ENCODE measurements at regions not wholly inside any gene's neighbourhood (a gene's known extent, or its start where the extent isn't known, plus 50 kb on each side); places are given as distances from the start of the nearest gene placed in this dataset.

GRCh38 chr2:236666646-236667204 lies 97.1 kb downstream of the ACKR3 start:
- WGBS (ENCODE audit: low lambda C conversion rate, missing lambda C conversion rate) = 95% methylated on average over 14 of the region's 14 CpGs
- Histone ChIP-seq H3K27ac (no peak overlapping the region), H3K9me2 (replicated peaks; ENCODE audit: insufficient read depth) (no peaks in the 10 kb centered on the region), H3K36me3 (replicated peaks; ENCODE audit: insufficient read depth, low read depth) (no peaks in the 10 kb centered on the region), H3K9me3 (ENCODE audit: low read depth) (no peaks in the 10 kb centered on the region), H3K27me3 (no peaks in the 10 kb centered on the region), H4K20me1 (ENCODE audit: insufficient read depth, poor library complexity, severe bottlenecking) (no peaks in the 10 kb centered on the region), H3K79me2 (no peaks in the 10 kb centered on the region), H3K4me1 (ENCODE audit: insufficient read depth) (peaks cover 20% of the 10 kb centered on the region), H3K4me3 (no peak overlapping the region), H2AFZ (no peak overlapping the region), H3K4me2 (no peak overlapping the region)
- DNase-seq (ENCODE audit: low spot score) = no peak
- no peak for TF ChIP-seq EZH2 (IDR thresholded peaks at IDR 0.05; ENCODE audit: borderline replicate concordance)

GRCh38 chr2:236667526-236667925 lies 97.9 kb downstream of the ACKR3 start:
- TF ChIP-seq CTCF (IDR thresholded peaks at IDR 0.05; ENCODE audit: poor library complexity) (no peak), EZH2phosphoT487 (IDR thresholded peaks at IDR 0.05; ENCODE audit: low read depth, severe bottlenecking, unreplicated experiment) (no peak), EZH2 (IDR thresholded peaks at IDR 0.05; ENCODE audit: borderline replicate concordance) (no peak)
- no peak for DNase-seq (ENCODE audit: low spot score)
- Histone ChIP-seq H2AFZ (no peak overlapping the region), H3K9me2 (replicated peaks; ENCODE audit: insufficient read depth) (no peaks in the 10 kb centered on the region), H3K9me3 (ENCODE audit: low read depth) (no peaks in the 10 kb centered on the region), H3K79me2 (no peaks in the 10 kb centered on the region), H3K27ac (no peak overlapping the region), H3K27me3 (no peaks in the 10 kb centered on the region), H3K4me1 (ENCODE audit: insufficient read depth) (peaks cover 14% of the 10 kb centered on the region), H3K4me3 (no peak overlapping the region), H3K36me3 (replicated peaks; ENCODE audit: insufficient read depth, low read depth) (no peaks in the 10 kb centered on the region), H4K20me1 (ENCODE audit: insufficient read depth, poor library complexity, severe bottlenecking) (no peaks in the 10 kb centered on the region), H3K4me2 (no peak overlapping the region)
- WGBS (ENCODE audit: low lambda C conversion rate, missing lambda C conversion rate) = 96% methylated on average over 4 of the region's 4 CpGs

GRCh38 chr2:236668531-236668969 lies 98.9 kb downstream of the ACKR3 start:
- WGBS (ENCODE audit: low lambda C conversion rate, missing lambda C conversion rate) = 83% methylated on average over 8 of the region's 8 CpGs
- no peak for TF ChIP-seq EZH2phosphoT487 (IDR thresholded peaks at IDR 0.05; ENCODE audit: low read depth, severe bottlenecking, unreplicated experiment)
- no peak for TF ChIP-seq CTCF (IDR thresholded peaks at IDR 0.05; ENCODE audit: poor library complexity)
- no peak for TF ChIP-seq EZH2 (IDR thresholded peaks at IDR 0.05; ENCODE audit: borderline replicate concordance)
- no peak for DNase-seq (ENCODE audit: low spot score)
- Histone ChIP-seq H3K9me3 (ENCODE audit: low read depth) (no peaks in the 10 kb centered on the region), H2AFZ (no peak overlapping the region), H3K4me1 (ENCODE audit: insufficient read depth) (peaks cover 3% of the 10 kb centered on the region), H3K4me3 (no peak overlapping the region), H3K79me2 (no peaks in the 10 kb centered on the region), H3K36me3 (replicated peaks; ENCODE audit: insufficient read depth, low read depth) (no peaks in the 10 kb centered on the region), H3K4me2 (no peak overlapping the region), H3K27me3 (no peaks in the 10 kb centered on the region), H3K27ac (no peak overlapping the region), H3K9me2 (replicated peaks; ENCODE audit: insufficient read depth) (no peaks in the 10 kb centered on the region), H4K20me1 (ENCODE audit: insufficient read depth, poor library complexity, severe bottlenecking) (no peaks in the 10 kb centered on the region)

- no peaks in the 10 kb centered on the region for H3K36me3 ChIP-seq (replicated peaks; ENCODE audit: insufficient read depth, low read depth)
- H4K20me1 ChIP-seq (ENCODE audit: insufficient read depth, poor library complexity, severe bottlenecking) = no peaks in the 10 kb centered on the region
- H3K27me3 ChIP-seq = no peaks in the 10 kb centered on the region
- H3K4me2 ChIP-seq = no peak overlapping the region
- no peak for DNase-seq (ENCODE audit: low spot score)
- WGBS (ENCODE audit: low lambda C conversion rate, missing lambda C conversion rate) = 98% methylated on average over 6 of the region's 6 CpGs
- H3K27ac ChIP-seq = no peak overlapping the region
- H3K9me3 ChIP-seq (ENCODE audit: low read depth) = no peaks in the 10 kb centered on the region
- peaks cover 3% of the 10 kb centered on the region for H3K4me1 ChIP-seq (ENCODE audit: insufficient read depth)
- H3K4me3 ChIP-seq = no peak overlapping the region
- H2AFZ ChIP-seq = no peak overlapping the region
- H3K9me2 ChIP-seq (replicated peaks; ENCODE audit: insufficient read depth) = no peaks in the 10 kb centered on the region
- no peaks in the 10 kb centered on the region for H3K79me2 ChIP-seq
- no peak for TF ChIP-seq CTCF (IDR thresholded peaks at IDR 0.05; ENCODE audit: poor library complexity)
- no peak for TF ChIP-seq EZH2phosphoT487 (IDR thresholded peaks at IDR 0.05; ENCODE audit: low read depth, severe bottlenecking, unreplicated experiment)
Measured at GRCh38 chr2:236670235-236670620, 100.6 kb downstream of the ACKR3 start.
